GM23248 (cell line): ENCODE measurements at regions not wholly inside any gene's neighbourhood (a gene's known extent, or its start where the extent isn't known, plus 50 kb on each side); places are given as distances from the start of the nearest gene placed in this dataset.

Experiments
- DNase-seq: peaks from one replicate; pipeline ENCODE4 v3.0.0-alpha.2; 2015
- H2AFZ ChIP-seq: fragments of 200-600 bp; sonication (generic); 2 replicates; pipeline ENCODE4 v1.6.1; 2016; ENCODE audit warnings: antibody characterized with exemption
- H3F3A ChIP-seq: fragments of 200-600 bp; sonication (generic); 2 replicates; pipeline ENCODE4 v1.6.1; 2016; ENCODE audit warnings: mild to moderate bottlenecking, antibody characterized with exemption, mixed run types; ENCODE audit not compliant: insufficient read depth
- H3K27ac ChIP-seq: fragments of 200-600 bp; sonication (generic); 2 replicates; pipeline ENCODE4 v1.5.1; 2016; ENCODE audit warnings: mild to moderate bottlenecking
- H3K27me3 ChIP-seq: fragments of 200-600 bp; sonication (generic); replicated peaks from 2 replicates; pipeline ENCODE4 v1.6.1; 2016; ENCODE audit warnings: mild to moderate bottlenecking; ENCODE audit not compliant: insufficient read depth
- H3K36me3 ChIP-seq: fragments of 200-600 bp; sonication (generic); 2 replicates; pipeline ENCODE4 v1.6.1; 2016; ENCODE audit warnings: low read depth, mild to moderate bottlenecking
- H3K4me1 ChIP-seq: fragments of 200-600 bp; sonication (generic); 2 replicates; pipeline ENCODE4 v1.6.1; 2016; ENCODE audit warnings: mild to moderate bottlenecking; ENCODE audit not compliant: insufficient read depth
- H3K4me2 ChIP-seq: fragments of 200-600 bp; sonication (generic); one replicate; pipeline ENCODE4 v1.6.1; 2016; ENCODE audit warnings: mild to moderate bottlenecking; ENCODE audit not compliant: unreplicated experiment
- H3K4me3 ChIP-seq: fragments of 200-600 bp; sonication (generic); 2 replicates; pipeline ENCODE4 v1.5.1; 2016; ENCODE audit warnings: mild to moderate bottlenecking
- H3K79me2 ChIP-seq: fragments of 200-600 bp; sonication (generic); 2 replicates; pipeline ENCODE4 v1.6.1; 2016; ENCODE audit warnings: mild to moderate bottlenecking; ENCODE audit not compliant: insufficient read depth
- H3K9ac ChIP-seq: fragments of 200-600 bp; sonication (generic); 2 replicates; pipeline ENCODE4 v1.6.1; 2016; ENCODE audit warnings: mild to moderate bottlenecking
- H3K9me2 ChIP-seq: fragments of 200-600 bp; sonication (generic); 2 replicates; pipeline ENCODE4 v1.6.1; 2016; ENCODE audit warnings: mixed run types, mild to moderate bottlenecking, moderate library complexity; ENCODE audit not compliant: insufficient read depth
- H3K9me3 ChIP-seq: fragments of 200-600 bp; sonication (generic); one replicate; pipeline ENCODE4 v1.6.1; 2017; ENCODE audit warnings: low read depth
- H4K20me1 ChIP-seq: fragments of 200-600 bp; sonication (generic); 2 replicates; pipeline ENCODE4 v1.6.0; 2016; ENCODE audit not compliant: insufficient read depth
- EZH2 ChIP-seq: fragments of 200-600 bp; sonication (generic); IDR thresholded peaks from 2 replicates; pipeline ENCODE4 v1.6.1; 2018; ENCODE audit warnings: antibody characterized with exemption, mild to moderate bottlenecking; ENCODE audit not compliant: insufficient read depth, poor library complexity, severe bottlenecking
- EZH2phosphoT487 ChIP-seq: fragments of 200-600 bp; sonication (generic); IDR thresholded peaks from 2 replicates; pipeline ENCODE4 v1.6.1; 2018; ENCODE audit warnings: antibody characterized with exemption, moderate library complexity, mild to moderate bottlenecking, low read depth; ENCODE audit not compliant: insufficient read depth
- WGBS, 2 experiments: methylation state at CpG; one replicate each; pipeline ENCODE4 v1.1.6; 2015 to 2017; ENCODE audit warnings: low lambda C conversion rate in 2 of 2, low coverage in 1 of 2; ENCODE audit errors: missing lambda C conversion rate in 2 of 2; 5-methylcytosine and 5-hydroxymethylcytosine counted together
- in situ Hi-C: fragments of 300-500 bp; cut with MboI; formaldehyde crosslinking; loops from 2 replicates; pipeline ENCODE4 v1.15.0; 2020

DNA sequence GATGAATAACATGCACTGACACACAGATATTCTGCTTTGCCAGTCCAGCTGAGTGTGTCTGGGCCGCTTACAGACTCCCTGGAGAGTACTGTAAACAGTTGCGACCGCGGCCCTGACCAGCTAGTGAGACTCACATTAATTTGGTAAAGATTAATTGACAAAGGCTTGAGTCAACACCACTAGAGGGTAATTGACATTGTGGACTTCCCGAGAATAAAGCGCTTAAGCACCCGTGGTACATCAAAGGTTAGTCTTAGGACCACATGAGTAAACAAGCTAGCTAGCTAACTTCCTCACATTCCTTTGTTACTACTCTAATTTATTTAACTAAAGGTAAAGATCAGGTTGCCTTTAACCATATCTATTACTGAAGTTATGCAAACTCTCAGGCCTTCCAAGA lies 624.4 kb upstream of the ARGLU1 start:
- Histone ChIP-seq H3K4me1 (no peaks in the 10 kb centered on the region), H3K9ac (no peak overlapping the region), H3K79me2 (no peaks in the 10 kb centered on the region), H2AFZ (no peak overlapping the region), H4K20me1 (no peaks in the 10 kb centered on the region), H3K9me3 (no peaks in the 10 kb centered on the region), H3K36me3 (no peaks in the 10 kb centered on the region), H3K27ac (no peak overlapping the region), H3F3A (no peaks in the 10 kb centered on the region), H3K9me2 (no peaks in the 10 kb centered on the region), H3K4me3 (no peak overlapping the region), H3K4me2 (no peak overlapping the region), H3K27me3 (no peaks in the 10 kb centered on the region)
- in situ Hi-C loops = no loop called here
- no peak for DNase-seq
- 48 to 54% methylated on average over 7 of the region's 7 CpGs for WGBS, 2 experiments
- TF ChIP-seq EZH2 (no peak), EZH2phosphoT487 (no peak)

- no peaks in the 10 kb centered on the region for H3K9me2 ChIP-seq
- peaks cover 10% of the 10 kb centered on the region for H3K4me1 ChIP-seq
- no peaks in the 10 kb centered on the region for H3K36me3 ChIP-seq
- no peaks in the 10 kb centered on the region for H4K20me1 ChIP-seq
- no peaks in the 10 kb centered on the region for H3K9me3 ChIP-seq
- in situ Hi-C loops = no loop called here
- H3K9ac ChIP-seq = no peak overlapping the region
- WGBS, 2 experiments = 97 to 98% methylated on average over 1 of the region's 1 CpG
- H2AFZ ChIP-seq = no peak overlapping the region
- no peak overlapping the region for H3K4me3 ChIP-seq
- no peak for DNase-seq
- H3K79me2 ChIP-seq = no peaks in the 10 kb centered on the region
- H3K27me3 ChIP-seq = no peaks in the 10 kb centered on the region
- H3K4me2 ChIP-seq = no peak overlapping the region
- no peak for TF ChIP-seq EZH2phosphoT487
- TF ChIP-seq EZH2 = no peak
- H3K27ac ChIP-seq = no peak overlapping the region
- no peaks in the 10 kb centered on the region for H3F3A ChIP-seq
These were observed 622.1 kb upstream of the ARGLU1 start for GRCh38 chr13:107190065-107190464.

DNA sequence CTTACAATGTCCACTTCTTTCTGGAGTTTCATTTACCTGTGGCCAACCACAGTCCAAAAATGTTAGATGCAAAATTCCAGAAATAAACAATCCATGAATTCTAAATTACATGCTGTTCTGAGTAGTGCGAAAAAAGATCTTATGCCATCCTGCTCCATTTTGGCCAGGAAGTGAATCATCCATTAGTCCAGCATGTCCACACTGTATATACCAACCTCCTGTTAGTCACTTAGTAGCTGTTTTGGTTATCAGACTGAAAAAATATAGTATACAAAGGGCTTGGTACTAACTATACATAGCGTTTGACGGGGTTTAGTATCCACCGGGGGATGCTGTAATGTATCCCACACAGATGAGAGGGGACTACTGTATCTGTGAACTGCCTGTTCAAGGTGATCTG lies 618.0 kb upstream of the ARGLU1 start:
- Histone ChIP-seq H3K27ac (no peak overlapping the region), H3F3A (no peaks in the 10 kb centered on the region), H3K9ac (no peak overlapping the region), H3K79me2 (no peaks in the 10 kb centered on the region), H2AFZ (no peak overlapping the region), H3K4me2 (peak overlapping the region; percentile 21), H3K27me3 (no peaks in the 10 kb centered on the region), H3K4me1 (peaks cover 10% of the 10 kb centered on the region), H3K36me3 (no peaks in the 10 kb centered on the region), H4K20me1 (no peaks in the 10 kb centered on the region), H3K4me3 (no peak overlapping the region), H3K9me2 (no peaks in the 10 kb centered on the region), H3K9me3 (no peaks in the 10 kb centered on the region)
- in situ Hi-C loops = no loop called here
- TF ChIP-seq EZH2phosphoT487 (no peak), EZH2 (no peak)
- 79 to 88% methylated on average over 4 of the region's 4 CpGs for WGBS, 2 experiments
- DNase-seq = peak; percentile 64

GRCh38 chr13:107170270-107170931 lies 602.5 kb upstream of the ARGLU1 start:
- Histone ChIP-seq H3K9ac (no peak overlapping the region), H2AFZ (no peak overlapping the region), H3K4me2 (no peak overlapping the region)

More at GRCh38 chr13:107170270-107170931, 602.5 kb upstream of the ARGLU1 start:
- Histone ChIP-seq H3K9me2 (no peaks in the 10 kb centered on the region), H3K4me1 (no peaks in the 10 kb centered on the region), H3K27ac (no peak overlapping the region), H3K79me2 (no peaks in the 10 kb centered on the region), H3K9me3 (no peaks in the 10 kb centered on the region), H4K20me1 (no peaks in the 10 kb centered on the region), H3F3A (no peaks in the 10 kb centered on the region), H3K36me3 (no peaks in the 10 kb centered on the region), H3K4me3 (no peak overlapping the region), H3K27me3 (no peaks in the 10 kb centered on the region)
- WGBS, 2 experiments = 85 to 86% methylated on average over 12 of the region's 12 CpGs
- DNase-seq = no peak
- TF ChIP-seq EZH2phosphoT487 = no peak
- TF ChIP-seq EZH2 = no peak
- in situ Hi-C loops = no loop called here
